ENCODE measurements at regions not wholly inside any gene's neighbourhood (a gene's known extent, or its start where the extent isn't known, plus 50 kb on each side); places are given as distances from the start of the nearest gene placed in this dataset.

DNA sequence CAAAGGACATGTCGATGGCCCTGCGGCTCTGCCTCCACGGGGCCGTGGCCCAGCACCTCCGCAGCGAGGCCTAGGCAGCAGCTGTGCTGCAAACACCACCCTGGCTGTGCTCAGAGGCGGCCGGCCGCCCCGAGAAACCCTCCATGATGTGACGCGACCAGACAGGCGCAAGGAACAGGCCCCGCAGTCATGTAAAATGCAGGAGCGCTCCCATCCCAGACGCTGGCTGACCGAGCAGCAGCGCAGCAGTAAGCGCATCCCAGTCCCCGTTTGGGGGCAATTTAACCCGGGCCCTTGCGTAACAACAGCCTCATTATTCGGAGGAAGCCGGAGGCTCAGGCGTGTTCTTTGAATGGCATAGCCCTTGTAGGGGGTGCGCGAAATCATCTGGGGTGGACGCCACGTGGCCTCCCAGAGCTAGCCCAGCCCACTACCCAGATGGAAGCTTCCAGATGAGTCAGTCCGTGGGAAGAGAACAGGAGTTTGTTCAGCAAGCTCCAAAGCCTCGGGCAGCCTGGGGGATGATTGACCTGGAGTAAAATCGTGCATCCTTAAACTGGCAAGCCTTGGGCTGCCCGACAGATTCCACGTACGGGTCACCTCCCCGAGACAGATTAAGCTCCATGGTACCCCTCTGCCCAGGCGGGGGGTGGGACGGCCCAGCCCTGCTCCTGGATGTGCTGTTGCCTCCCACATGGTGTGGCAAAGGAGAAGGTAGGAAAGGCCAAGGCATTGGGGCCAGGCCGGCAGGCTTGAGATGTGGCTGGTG is 124.0 kb downstream of the HMX1 start:
- Histone ChIP-seq H3K27me3 (ENCODE audit: control insufficient read depth in 2 of 2, insufficient read depth in 2 of 2, low read length in 2 of 2) (no peaks in the 10 kb centered on the region), H3K79me2 (ENCODE audit: control insufficient read depth, insufficient read depth, low read length) (no peaks in the 10 kb centered on the region), H3K9ac (replicated peaks; ENCODE audit: extremely low read depth, insufficient read depth, low read length) (no peak overlapping the region), H3K4me3 (replicated peaks in 1 of 3; ENCODE audit: insufficient read depth in 1 of 3, low read depth in 1 of 3, low read length in 3 of 3) (no peak overlapping the region), H3K4me2 (ENCODE audit: insufficient read depth, low read length) (no peak overlapping the region), H3K9me1 (replicated peaks; ENCODE audit: control insufficient read depth, extremely low read depth, insufficient read depth, low read length) (no peaks in the 10 kb centered on the region), H3K27ac (ENCODE audit: insufficient read depth, low read depth, low read length) (no peak overlapping the region), H2AFZ (ENCODE audit: low read depth, low read length) (no peak overlapping the region), H3K9me3 (replicated peaks; ENCODE audit: control insufficient read depth, insufficient read depth, low read length) (no peaks in the 10 kb centered on the region), H4K20me1 (replicated peaks; ENCODE audit: control insufficient read depth, extremely low read depth, insufficient read depth, low read length) (no peaks in the 10 kb centered on the region), H3K4me1 (ENCODE audit: control insufficient read depth, extremely low read depth, insufficient read depth, low read length) (no peaks in the 10 kb centered on the region), H3K36me3 (ENCODE audit: control insufficient read depth in 2 of 2, extremely low read depth in 1 of 2, insufficient read depth in 2 of 2, low read length in 2 of 2) (no peaks in the 10 kb centered on the region)
- TF ChIP-seq, protein P1, sequence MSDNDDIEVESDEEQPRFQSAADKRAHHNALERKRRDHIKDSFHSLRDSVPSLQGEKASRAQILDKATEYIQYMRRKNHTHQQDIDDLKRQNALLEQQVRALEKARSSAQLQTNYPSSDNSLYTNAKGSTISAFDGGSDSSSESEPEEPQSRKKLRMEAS (IDR thresholded peaks at IDR 0.05; ENCODE audit: insufficient read depth, insufficient read length) = no peak
- no peak for TF ChIP-seq POLR2AphosphoS5 (IDR thresholded peaks at IDR 0.05; ENCODE audit: insufficient read depth, low read depth, low read length)
- TF ChIP-seq JUN (IDR thresholded peaks at IDR 0.05; ENCODE audit: borderline replicate concordance, insufficient read depth, insufficient read length, low read depth) = no peak
- no peak for TF ChIP-seq POLR2A (IDR thresholded peaks at IDR 0.05; ENCODE audit: low read depth, low read length)
- TF ChIP-seq FOS (IDR thresholded peaks at IDR 0.05; ENCODE audit: borderline replicate concordance, insufficient read depth, low read length) = no peak
- TF ChIP-seq, protein P2, sequence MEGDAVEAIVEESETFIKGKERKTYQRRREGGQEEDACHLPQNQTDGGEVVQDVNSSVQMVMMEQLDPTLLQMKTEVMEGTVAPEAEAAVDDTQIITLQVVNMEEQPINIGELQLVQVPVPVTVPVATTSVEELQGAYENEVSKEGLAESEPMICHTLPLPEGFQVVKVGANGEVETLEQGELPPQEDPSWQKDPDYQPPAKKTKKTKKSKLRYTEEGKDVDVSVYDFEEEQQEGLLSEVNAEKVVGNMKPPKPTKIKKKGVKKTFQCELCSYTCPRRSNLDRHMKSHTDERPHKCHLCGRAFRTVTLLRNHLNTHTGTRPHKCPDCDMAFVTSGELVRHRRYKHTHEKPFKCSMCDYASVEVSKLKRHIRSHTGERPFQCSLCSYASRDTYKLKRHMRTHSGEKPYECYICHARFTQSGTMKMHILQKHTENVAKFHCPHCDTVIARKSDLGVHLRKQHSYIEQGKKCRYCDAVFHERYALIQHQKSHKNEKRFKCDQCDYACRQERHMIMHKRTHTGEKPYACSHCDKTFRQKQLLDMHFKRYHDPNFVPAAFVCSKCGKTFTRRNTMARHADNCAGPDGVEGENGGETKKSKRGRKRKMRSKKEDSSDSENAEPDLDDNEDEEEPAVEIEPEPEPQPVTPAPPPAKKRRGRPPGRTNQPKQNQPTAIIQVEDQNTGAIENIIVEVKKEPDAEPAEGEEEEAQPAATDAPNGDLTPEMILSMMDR (IDR thresholded peaks at IDR 0.05; ENCODE audit: extremely low read depth in 1 of 2, insufficient read depth in 1 of 2, low read depth in 1 of 2, low read length in 2 of 2) = no peak
- TF ChIP-seq EZH2 (IDR thresholded peaks at IDR 0.05; ENCODE audit: borderline replicate concordance, low read depth, low read length, severe bottlenecking) = no peak
- TF ChIP-seq MYC (IDR thresholded peaks at IDR 0.05; ENCODE audit: low read depth, low read length) = no peak
- TF ChIP-seq GATA2 (IDR thresholded peaks at IDR 0.05; ENCODE audit: insufficient read depth, insufficient read length, low read depth, low read length) = no peak
- no peak for FAIRE-seq
- dilution Hi-C loops (cut with MboI; ENCODE audit: extremely low pct_ligation_motif_present, low sequenced_read_pairs) (no loop called here), intact Hi-C loops (cut with micrococcal nuclease) (no loop called here)
- POLR2A ChIA-PET = no interaction called here
- CTCF ChIA-PET = no interaction called here
- no TSS peak for BruUV-seq (replicated peaks)
- no peak for DNase-seq (ENCODE audit: low read depth, low spot score)
